ENCODE measurements at regions not wholly inside any gene's neighbourhood (a gene's known extent, or its start where the extent isn't known, plus 50 kb on each side); places are given as distances from the start of the nearest gene placed in this dataset.

DNA sequence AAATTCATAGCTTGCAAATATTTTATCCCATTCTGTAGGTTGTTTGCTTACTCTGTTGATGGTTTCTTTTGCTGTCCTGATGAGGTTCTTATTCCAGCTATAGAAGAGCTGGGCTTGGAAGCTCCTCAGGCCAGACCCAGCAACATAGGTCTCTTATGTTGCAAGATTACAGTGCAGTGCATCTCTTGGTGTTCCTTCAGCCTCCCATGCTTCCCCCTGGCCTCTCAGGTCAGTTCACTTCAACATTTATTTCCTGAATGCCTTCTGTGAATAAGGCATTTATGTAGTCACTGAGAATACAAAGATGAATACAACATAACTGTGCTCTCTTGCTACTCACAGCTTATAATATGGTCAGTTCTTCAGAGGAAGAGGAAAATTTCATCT, 179.0 kb upstream of the SLC39A10 start (continued):
- TF ChIP-seq, protein P1, sequence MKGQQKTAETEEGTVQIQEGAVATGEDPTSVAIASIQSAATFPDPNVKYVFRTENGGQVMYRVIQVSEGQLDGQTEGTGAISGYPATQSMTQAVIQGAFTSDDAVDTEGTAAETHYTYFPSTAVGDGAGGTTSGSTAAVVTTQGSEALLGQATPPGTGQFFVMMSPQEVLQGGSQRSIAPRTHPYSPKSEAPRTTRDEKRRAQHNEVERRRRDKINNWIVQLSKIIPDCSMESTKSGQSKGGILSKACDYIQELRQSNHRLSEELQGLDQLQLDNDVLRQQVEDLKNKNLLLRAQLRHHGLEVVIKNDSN (IDR thresholded peaks at IDR 0.05; ENCODE audit: borderline replicate concordance, low read depth), result no peak
- TF ChIP-seq TAF1 (IDR thresholded peaks at IDR 0.05; ENCODE audit: borderline replicate concordance, low read depth, low read length), result no peak
- no peak for TF ChIP-seq RXRA (IDR thresholded peaks at IDR 0.05; ENCODE audit: borderline replicate concordance, low read depth)
- no peak for TF ChIP-seq SIN3A (IDR thresholded peaks at IDR 0.05; ENCODE audit: borderline replicate concordance, low read depth, low read length)
- TF ChIP-seq CHD2 (IDR thresholded peaks at IDR 0.05; ENCODE audit: low read length, partially characterized antibody), result no peak
- no peak for TF ChIP-seq GABPA (IDR thresholded peaks at IDR 0.05; ENCODE audit: low read depth)
- TF ChIP-seq, protein P2, sequence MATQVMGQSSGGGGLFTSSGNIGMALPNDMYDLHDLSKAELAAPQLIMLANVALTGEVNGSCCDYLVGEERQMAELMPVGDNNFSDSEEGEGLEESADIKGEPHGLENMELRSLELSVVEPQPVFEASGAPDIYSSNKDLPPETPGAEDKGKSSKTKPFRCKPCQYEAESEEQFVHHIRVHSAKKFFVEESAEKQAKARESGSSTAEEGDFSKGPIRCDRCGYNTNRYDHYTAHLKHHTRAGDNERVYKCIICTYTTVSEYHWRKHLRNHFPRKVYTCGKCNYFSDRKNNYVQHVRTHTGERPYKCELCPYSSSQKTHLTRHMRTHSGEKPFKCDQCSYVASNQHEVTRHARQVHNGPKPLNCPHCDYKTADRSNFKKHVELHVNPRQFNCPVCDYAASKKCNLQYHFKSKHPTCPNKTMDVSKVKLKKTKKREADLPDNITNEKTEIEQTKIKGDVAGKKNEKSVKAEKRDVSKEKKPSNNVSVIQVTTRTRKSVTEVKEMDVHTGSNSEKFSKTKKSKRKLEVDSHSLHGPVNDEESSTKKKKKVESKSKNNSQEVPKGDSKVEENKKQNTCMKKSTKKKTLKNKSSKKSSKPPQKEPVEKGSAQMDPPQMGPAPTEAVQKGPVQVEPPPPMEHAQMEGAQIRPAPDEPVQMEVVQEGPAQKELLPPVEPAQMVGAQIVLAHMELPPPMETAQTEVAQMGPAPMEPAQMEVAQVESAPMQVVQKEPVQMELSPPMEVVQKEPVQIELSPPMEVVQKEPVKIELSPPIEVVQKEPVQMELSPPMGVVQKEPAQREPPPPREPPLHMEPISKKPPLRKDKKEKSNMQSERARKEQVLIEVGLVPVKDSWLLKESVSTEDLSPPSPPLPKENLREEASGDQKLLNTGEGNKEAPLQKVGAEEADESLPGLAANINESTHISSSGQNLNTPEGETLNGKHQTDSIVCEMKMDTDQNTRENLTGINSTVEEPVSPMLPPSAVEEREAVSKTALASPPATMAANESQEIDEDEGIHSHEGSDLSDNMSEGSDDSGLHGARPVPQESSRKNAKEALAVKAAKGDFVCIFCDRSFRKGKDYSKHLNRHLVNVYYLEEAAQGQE (IDR thresholded peaks at IDR 0.05; ENCODE audit: low read depth, low read length), result no peak
- TF ChIP-seq EP300 (IDR thresholded peaks at IDR 0.05; ENCODE audit: borderline replicate concordance in 1 of 2, low read depth in 1 of 2, low read length in 1 of 2), result no peak
- TF ChIP-seq NRF1 (IDR thresholded peaks at IDR 0.05; ENCODE audit: low read depth, low read length), result no peak
- TF ChIP-seq FOXJ3 (CRISPR knock-in tag; IDR thresholded peaks at IDR 0.05), result no peak

DNA sequence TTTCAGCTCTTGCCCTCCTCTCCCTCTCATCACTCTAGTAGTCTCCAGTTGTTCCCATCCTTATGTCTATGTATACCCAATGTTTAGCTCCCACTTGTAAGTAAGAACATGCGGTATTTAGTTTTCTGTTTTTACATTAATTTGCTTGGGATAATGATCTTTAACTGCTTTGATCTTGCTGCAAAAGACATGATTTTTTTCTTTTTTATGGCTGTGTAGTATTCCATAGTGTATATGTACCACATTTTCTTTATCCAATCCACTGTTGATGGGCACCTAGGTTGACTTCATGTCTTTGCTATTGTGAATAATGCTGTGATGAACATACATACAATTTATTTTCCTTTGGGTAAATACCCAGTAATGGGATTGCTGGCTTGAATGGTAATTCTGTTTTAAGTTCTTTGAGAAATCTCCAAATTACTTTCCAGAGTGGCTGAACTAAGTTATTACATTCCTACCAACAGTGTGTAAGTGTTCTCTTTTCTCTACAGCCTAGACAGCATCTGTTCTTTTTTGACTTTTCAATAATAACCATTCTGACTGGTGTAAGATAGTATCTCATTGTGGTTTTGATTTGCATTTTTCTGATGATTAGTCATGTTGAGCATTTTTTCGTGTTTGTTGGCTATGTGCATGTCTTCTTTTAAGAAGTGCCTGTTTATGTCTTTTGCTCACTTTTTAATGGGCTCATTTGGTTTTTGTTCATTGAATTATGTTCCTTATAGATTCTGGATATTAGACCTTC, 179.6 kb upstream of the SLC39A10 start:
- DNase-seq, result no peak
- Histone ChIP-seq H2AFZ (ENCODE audit: low read depth) (no peak overlapping the region), H3K9ac (no peak overlapping the region), H3K4me2 (0 out of 2 replicates have a peak overlapping the region, but pooled peaks have one; percentile 17), H3K9me2 (no peaks in the 10 kb centered on the region), H3K4me3 (ENCODE audit: low read depth in 2 of 2, low read length in 1 of 2) (no peak overlapping the region), H3K27ac (ENCODE audit: low read depth in 2 of 2, low read length in 1 of 2) (peak overlapping the region; percentile 48 to 77; a peak in 3 of 4 replicates), H3K36me3 (replicated peaks in 1 of 2; ENCODE audit: control insufficient read depth in 1 of 2, insufficient read depth in 2 of 2, low read length in 1 of 2) (no peaks in the 10 kb centered on the region), H3F3A (replicated peaks; ENCODE audit: insufficient read depth) (peaks cover 20% of the 10 kb centered on the region), H3K79me2 (ENCODE audit: insufficient read depth) (no peaks in the 10 kb centered on the region), H3K27me3 (ENCODE audit: insufficient read depth) (no peaks in the 10 kb centered on the region), H3K9me3 (no peaks in the 10 kb centered on the region), H3K4me1 (ENCODE audit: control insufficient read depth in 1 of 2, insufficient read depth in 2 of 2, low read depth in 1 of 2, low read length in 1 of 2) (peaks cover 0 to 2% of the 10 kb centered on the region in 2 experiments; a peak in 1 of 4 replicates), H4K20me1 (ENCODE audit: insufficient read depth) (no peaks in the 10 kb centered on the region; the same call in 1 of the 2 replicates)
- ChIA-PET CTCF (interaction anchor here (1.3 kb wide), 1 partner anchor 11 kb away, joined by 5 read pairs; no protein-coding TSS in a partner anchor), POLR2A (no interaction called here)
- WGBS (ENCODE audit: low lambda C conversion rate), result 48% methylated on average over 2 of the region's 2 CpGs
- peak; percentile 99 for TF ChIP-seq TCF12 (IDR thresholded peaks at IDR 0.05)
- TF ChIP-seq NFIC (IDR thresholded peaks at IDR 0.05; ENCODE audit: borderline replicate concordance), result peak; percentile 87
- TF ChIP-seq YY1 (IDR thresholded peaks at IDR 0.05; ENCODE audit: low read depth), result 0 out of 2 replicates have a peak, but pooled peaks have one; percentile 35
- no peak for TF ChIP-seq GATA2 (CRISPR knock-in tag; IDR thresholded peaks at IDR 0.05)
- TF ChIP-seq POLR2AphosphoS5 (IDR thresholded peaks at IDR 0.05; ENCODE audit: low read depth, low read length), result peak; percentile 79; the same call in 1 of the 2 replicates
- peak; percentile 94 for TF ChIP-seq TEAD4 (IDR thresholded peaks at IDR 0.05; ENCODE audit: borderline replicate concordance, insufficient read depth)
- TF ChIP-seq EP300 (IDR thresholded peaks at IDR 0.05; ENCODE audit: borderline replicate concordance in 1 of 2, low read depth in 1 of 2, low read length in 1 of 2), result peak; percentile 53 to 98
- TF ChIP-seq GABPA (IDR thresholded peaks at IDR 0.05; ENCODE audit: low read depth), result no peak
- peak; percentile 92 for TF ChIP-seq FOSL2 (IDR thresholded peaks at IDR 0.05; ENCODE audit: borderline replicate concordance, low read depth)
- peak; percentile 89 for TF ChIP-seq FOXM1 (IDR thresholded peaks at IDR 0.05; ENCODE audit: low read depth)
- TF ChIP-seq, protein P3, sequence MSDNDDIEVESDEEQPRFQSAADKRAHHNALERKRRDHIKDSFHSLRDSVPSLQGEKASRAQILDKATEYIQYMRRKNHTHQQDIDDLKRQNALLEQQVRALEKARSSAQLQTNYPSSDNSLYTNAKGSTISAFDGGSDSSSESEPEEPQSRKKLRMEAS (IDR thresholded peaks at IDR 0.05; ENCODE audit: low read depth), result no peak
- TF ChIP-seq SIN3A (IDR thresholded peaks at IDR 0.05; ENCODE audit: borderline replicate concordance, low read depth, low read length), result no peak
- TF ChIP-seq, protein P4, sequence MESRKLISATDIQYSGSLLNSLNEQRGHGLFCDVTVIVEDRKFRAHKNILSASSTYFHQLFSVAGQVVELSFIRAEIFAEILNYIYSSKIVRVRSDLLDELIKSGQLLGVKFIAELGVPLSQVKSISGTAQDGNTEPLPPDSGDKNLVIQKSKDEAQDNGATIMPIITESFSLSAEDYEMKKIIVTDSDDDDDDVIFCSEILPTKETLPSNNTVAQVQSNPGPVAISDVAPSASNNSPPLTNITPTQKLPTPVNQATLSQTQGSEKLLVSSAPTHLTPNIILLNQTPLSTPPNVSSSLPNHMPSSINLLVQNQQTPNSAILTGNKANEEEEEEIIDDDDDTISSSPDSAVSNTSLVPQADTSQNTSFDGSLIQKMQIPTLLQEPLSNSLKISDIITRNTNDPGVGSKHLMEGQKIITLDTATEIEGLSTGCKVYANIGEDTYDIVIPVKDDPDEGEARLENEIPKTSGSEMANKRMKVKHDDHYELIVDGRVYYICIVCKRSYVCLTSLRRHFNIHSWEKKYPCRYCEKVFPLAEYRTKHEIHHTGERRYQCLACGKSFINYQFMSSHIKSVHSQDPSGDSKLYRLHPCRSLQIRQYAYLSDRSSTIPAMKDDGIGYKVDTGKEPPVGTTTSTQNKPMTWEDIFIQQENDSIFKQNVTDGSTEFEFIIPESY (IDR thresholded peaks at IDR 0.05; ENCODE audit: borderline replicate concordance, low read depth), result 0 out of 2 replicates have a peak, but pooled peaks have one; percentile 77
- TF ChIP-seq MEF2A (IDR thresholded peaks at IDR 0.05; ENCODE audit: borderline replicate concordance, low read depth), result 0 out of 2 replicates have a peak, but pooled peaks have one; percentile 20
- peak; percentile 99 for TF ChIP-seq JUND (IDR thresholded peaks at IDR 0.05)
- TF ChIP-seq RAD21 (IDR thresholded peaks at IDR 0.05; ENCODE audit: low read length), result no peak
- TF ChIP-seq SMC3 (IDR thresholded peaks at IDR 0.05; ENCODE audit: low read depth, low read length), result no peak
